SK-N-SH (cell line): ENCODE measurements at regions not wholly inside any gene's neighbourhood (a gene's known extent, or its start where the extent isn't known, plus 50 kb on each side); places are given as distances from the start of the nearest gene placed in this dataset.

ENCODE experiments used
- CTCF ChIA-PET: fragments of 300-600, 350-600 bp; formaldehyde crosslinking; extraction: SDS; loops from one replicate; lab custom pipeline; 2021; lab: Yijun Ruan, JAX
- POLR2A ChIA-PET: fragments of 350-600 bp; sonication (Branson Sonifier 250); formaldehyde crosslinking; extraction: SDS; loops from one replicate; lab custom pipeline; 2020; ENCODE audit warnings: antibody characterized with exemption, inconsistent platforms; lab: Yijun Ruan, JAX
- DNase-seq: peaks from one replicate; pipeline ENCODE4 v3.0.0; 2012
- H2AFZ ChIP-seq: fragments of 200-600 bp; sonication (generic); 2 replicates; pipeline ENCODE4 v1.8.1; 2016; ENCODE audit warnings: antibody characterized with exemption, mild to moderate bottlenecking, low read depth
- H3F3A ChIP-seq: fragments of 200-600 bp; sonication (generic); replicated peaks from 2 replicates; pipeline ENCODE3; 2016; ENCODE audit warnings: antibody characterized with exemption, mild to moderate bottlenecking; ENCODE audit not compliant: insufficient read depth
- H3K27ac ChIP-seq, 2 experiments: fragments of 200-500 bp in 1 of 2; fragments of 200-600 bp in 1 of 2; sonication (Bioruptor generic) in 1 of 2; sonication (generic), shearing (Covaris generic) in 1 of 2; 2 replicates each; pipeline versions ENCODE4 v1.5.1 to v1.6.1; 2014 to 2016; ENCODE audit warnings: low read depth in 2 of 2, inconsistent platforms in 1 of 2, low read length in 1 of 2, mild to moderate bottlenecking in 1 of 2, mixed read lengths in 1 of 2
- H3K27me3 ChIP-seq: fragments of 200-600 bp; sonication (generic), shearing (Covaris generic); 2 replicates; pipeline ENCODE4 v1.6.1; 2016; ENCODE audit warnings: mixed run types; ENCODE audit not compliant: insufficient read depth
- H3K36me3 ChIP-seq, 2 experiments: fragments of 200-500 bp in 1 of 2; fragments of 200-600 bp in 1 of 2; sonication (Bioruptor generic) in 1 of 2; sonication (generic) in 1 of 2; replicated peaks in 1 of 2; 2 replicates each; pipeline versions ENCODE3 to v1.5.1; 2014 to 2016; ENCODE audit warnings: low read length in 1 of 2, mild to moderate bottlenecking in 1 of 2; ENCODE audit not compliant: insufficient read depth in 2 of 2, control insufficient read depth in 1 of 2
- H3K4me1 ChIP-seq, 2 experiments: fragments of 200-500 bp in 1 of 2; fragments of 200-600 bp in 1 of 2; sonication (Bioruptor generic) in 1 of 2; sonication (generic), shearing (Covaris generic) in 1 of 2; 2 replicates each; pipeline versions ENCODE4 v1.5.1 to v1.6.1; 2014 to 2016; ENCODE audit warnings: low read depth in 1 of 2, low read length in 1 of 2, mixed run types in 1 of 2; ENCODE audit not compliant: insufficient read depth in 2 of 2, control insufficient read depth in 1 of 2
- H3K4me2 ChIP-seq: fragments of 200-600 bp; sonication (generic), shearing (Covaris generic); 2 replicates; pipeline ENCODE4 v1.6.1; 2017; ENCODE audit warnings: mixed run types
- H3K4me3 ChIP-seq, 2 experiments: fragments of 200-500 bp in 1 of 2; fragments of 200-600 bp in 1 of 2; sonication (Bioruptor generic) in 1 of 2; sonication (generic), shearing (Covaris generic) in 1 of 2; 2 replicates each; pipeline versions ENCODE4 v1.5.1 to v1.8.1; 2014 to 2016; ENCODE audit warnings: low read depth in 2 of 2, inconsistent platforms in 1 of 2, low read length in 1 of 2, mild to moderate bottlenecking in 1 of 2, mixed read lengths in 1 of 2, moderate library complexity in 1 of 2
- H3K79me2 ChIP-seq: fragments of 200-600 bp; sonication (generic); 2 replicates; pipeline ENCODE4 v1.8.1; 2017; ENCODE audit warnings: mild to moderate bottlenecking; ENCODE audit not compliant: insufficient read depth
- H3K9ac ChIP-seq: fragments of 200-600 bp; sonication (generic); 2 replicates; pipeline ENCODE4 v1.6.1; 2017; ENCODE audit warnings: mixed run types
- H3K9me2 ChIP-seq: fragments of 200-600 bp; sonication (generic); 2 replicates; pipeline ENCODE4 v1.6.1; 2017; ENCODE audit warnings: mixed run types
- H3K9me3 ChIP-seq: fragments of 200-600 bp; sonication (generic); 2 replicates; pipeline ENCODE4 v1.6.1; 2017; ENCODE audit warnings: mixed run types, mild to moderate bottlenecking, moderate library complexity
- H4K20me1 ChIP-seq: fragments of 200-600 bp; sonication (generic); 2 replicates; pipeline ENCODE4 v1.6.1; 2017; ENCODE audit warnings: mild to moderate bottlenecking, mixed run types; ENCODE audit not compliant: insufficient read depth
- CHD2 ChIP-seq: fragments of 150-350 bp; IDR thresholded peaks from 2 replicates; pipeline ENCODE4 v1.6.1; 2018; ENCODE audit warnings: low read length; ENCODE audit not compliant: partially characterized antibody
- CTCF ChIP-seq: fragments of 200-600 bp; sonication (generic); IDR thresholded peaks from 2 replicates; pipeline ENCODE4 v1.6.1; 2017; ENCODE audit warnings: antibody characterized with exemption, mild to moderate bottlenecking, moderate library complexity
- ELF1 ChIP-seq: IDR thresholded peaks from 2 replicates; pipeline ENCODE4 v1.4.0; 2012
- EP300 ChIP-seq, 2 experiments: IDR thresholded peaks; 2 replicates each; pipeline versions ENCODE4 v1.4.0 to v1.6.1; 2012; ENCODE audit warnings: borderline replicate concordance in 1 of 2, low read depth in 1 of 2, low read length in 1 of 2
- EZH2phosphoT487 ChIP-seq: fragments of 200-600 bp; sonication (generic); IDR thresholded peaks from 2 replicates; pipeline ENCODE4 v1.6.1; 2017; ENCODE audit warnings: low read depth, mixed run types, mild to moderate bottlenecking, antibody characterized with exemption, moderate library complexity, borderline replicate concordance
- FOXJ3 ChIP-seq: sonication (generic); formaldehyde crosslinking; IDR thresholded peaks from 2 replicates; pipeline ENCODE4 v1.5.1; 2020; ENCODE audit warnings: mild to moderate bottlenecking, missing genetic modification reagents
- GATA2 ChIP-seq: sonication (generic); formaldehyde crosslinking; IDR thresholded peaks from 2 replicates; pipeline ENCODE4 v1.5.0; 2020; ENCODE audit warnings: mild to moderate bottlenecking, missing genetic modification reagents
- IRF3 ChIP-seq: fragments of 150-350 bp; IDR thresholded peaks from 2 replicates; pipeline ENCODE4 v1.6.1; 2016; ENCODE audit warnings: mild to moderate bottlenecking, low read depth, low read length
- JUND ChIP-seq: IDR thresholded peaks from 2 replicates; pipeline ENCODE4 v1.4.0; 2012
- MEF2A ChIP-seq: IDR thresholded peaks from 2 replicates; pipeline ENCODE4 v1.4.0; 2012; ENCODE audit warnings: low read depth, borderline replicate concordance
- MXI1 ChIP-seq: IDR thresholded peaks from 2 replicates; pipeline ENCODE4 v1.6.1; 2012; ENCODE audit warnings: mild to moderate bottlenecking, low read depth, low read length, improper control_type of control experiment
- NRF1 ChIP-seq: IDR thresholded peaks from 2 replicates; pipeline ENCODE4 v1.6.1; 2012; ENCODE audit warnings: low read depth, mild to moderate bottlenecking, low read length
- RAD21 ChIP-seq: IDR thresholded peaks from 2 replicates; pipeline ENCODE4 v1.6.1; 2012; ENCODE audit warnings: mild to moderate bottlenecking, low read length
- RCOR1 ChIP-seq: fragments of 150-350 bp; IDR thresholded peaks from 2 replicates; pipeline ENCODE4 v1.6.1; 2017; ENCODE audit warnings: antibody characterized with exemption, low read length
- RXRA ChIP-seq: IDR thresholded peaks from 2 replicates; pipeline ENCODE4 v1.4.0; 2012; ENCODE audit warnings: low read depth, mild to moderate bottlenecking, borderline replicate concordance
- SIN3A ChIP-seq: IDR thresholded peaks from 2 replicates; pipeline ENCODE4 v1.6.1; 2012; ENCODE audit warnings: low read depth, mild to moderate bottlenecking, low read length, moderate library complexity, borderline replicate concordance
- SMC3 ChIP-seq: IDR thresholded peaks from 2 replicates; pipeline ENCODE4 v1.6.1; 2012; ENCODE audit warnings: low read depth, low read length, improper control_type of control experiment
- TAF1 ChIP-seq: IDR thresholded peaks from 2 replicates; pipeline ENCODE4 v1.6.1; 2012; ENCODE audit warnings: low read depth, mild to moderate bottlenecking, low read length, moderate library complexity, borderline replicate concordance
- TCF12 ChIP-seq: IDR thresholded peaks from 2 replicates; pipeline ENCODE4 v1.4.0; 2012
- USF1 ChIP-seq: IDR thresholded peaks from 2 replicates; pipeline ENCODE4 v1.4.0; 2012; ENCODE audit warnings: low read depth, borderline replicate concordance
- WGBS: methylation state at CpG from one replicate; pipeline ENCODE4 v1.1.6; 2017; ENCODE audit warnings: low lambda C conversion rate; 5-methylcytosine and 5-hydroxymethylcytosine counted together

- Histone ChIP-seq H3K4me3 (no peak overlapping the region), H3K9ac (no peak overlapping the region), H3K36me3 (no peaks in the 10 kb centered on the region), H3K79me2 (no peaks in the 10 kb centered on the region), H3K9me3 (no peaks in the 10 kb centered on the region), H3K27ac (no peak overlapping the region), H3K4me2 (no peak overlapping the region), H3K9me2 (no peaks in the 10 kb centered on the region), H2AFZ (no peak overlapping the region), H4K20me1 (no peaks in the 10 kb centered on the region), H3K4me1 (no peaks in the 10 kb centered on the region), H3F3A (no peaks in the 10 kb centered on the region), H3K27me3 (no peaks in the 10 kb centered on the region)
- no peak for DNase-seq
- CTCF ChIA-PET, result no interaction called here
- 88% methylated on average over 1 of the region's 1 CpG for WGBS
- TF ChIP-seq RAD21, result no peak
- no peak for TF ChIP-seq JUND
- TF ChIP-seq EZH2phosphoT487, result no peak
- TF ChIP-seq TCF12, result no peak
- TF ChIP-seq SMC3, result no peak
- TF ChIP-seq ELF1, result no peak
- TF ChIP-seq, all 33 proteins: peak for 0
- POLR2A ChIA-PET, result no interaction called here
Measured at GRCh38 chr14:38704220-38704619, 398.8 kb downstream of the SEC23A start.

- Histone ChIP-seq H3K9me2 (no peaks in the 10 kb centered on the region), H3K36me3 (no peaks in the 10 kb centered on the region), H3K79me2 (no peaks in the 10 kb centered on the region), H3K4me2 (no peak overlapping the region), H3K27me3 (no peaks in the 10 kb centered on the region), H3K9ac (no peak overlapping the region), H3K9me3 (no peaks in the 10 kb centered on the region), H2AFZ (no peak overlapping the region)
- ChIA-PET CTCF (no interaction called here), POLR2A (no interaction called here)
- WGBS, result 2% methylated on average over 3 of the region's 3 CpGs
- TF ChIP-seq CTCF (no peak), USF1 (no peak), EP300 (IDR thresholded peaks at IDR 0.05; ENCODE audit: borderline replicate concordance in 1 of 2, low read depth in 1 of 2, low read length in 1 of 2) (no peak), TAF1 (no peak), GATA2 (CRISPR knock-in tag) (no peak), MEF2A (no peak), FOXJ3 (CRISPR knock-in tag) (no peak), CHD2 (no peak), SIN3A (no peak), JUND (no peak), RXRA (no peak), ELF1 (no peak), IRF3 (no peak), RCOR1 (no peak), EZH2phosphoT487 (no peak), MXI1 (no peak), NRF1 (no peak)
- TF ChIP-seq, all 33 proteins: peak for 0
- no peaks in the 10 kb centered on the region for H3F3A ChIP-seq
- DNase-seq, result no peak
- H3K4me1 ChIP-seq, result no peaks in the 10 kb centered on the region
- H3K27ac ChIP-seq, result no peak overlapping the region
- no peaks in the 10 kb centered on the region for H4K20me1 ChIP-seq
- no peak overlapping the region for H3K4me3 ChIP-seq
Measured at GRCh38 chr14:38696925-38697324, 406.1 kb downstream of the SEC23A start.
